ENCODE measurements at regions not wholly inside any gene's neighbourhood (a gene's known extent, or its start where the extent isn't known, plus 50 kb on each side); places are given as distances from the start of the nearest gene placed in this dataset.

DNA sequence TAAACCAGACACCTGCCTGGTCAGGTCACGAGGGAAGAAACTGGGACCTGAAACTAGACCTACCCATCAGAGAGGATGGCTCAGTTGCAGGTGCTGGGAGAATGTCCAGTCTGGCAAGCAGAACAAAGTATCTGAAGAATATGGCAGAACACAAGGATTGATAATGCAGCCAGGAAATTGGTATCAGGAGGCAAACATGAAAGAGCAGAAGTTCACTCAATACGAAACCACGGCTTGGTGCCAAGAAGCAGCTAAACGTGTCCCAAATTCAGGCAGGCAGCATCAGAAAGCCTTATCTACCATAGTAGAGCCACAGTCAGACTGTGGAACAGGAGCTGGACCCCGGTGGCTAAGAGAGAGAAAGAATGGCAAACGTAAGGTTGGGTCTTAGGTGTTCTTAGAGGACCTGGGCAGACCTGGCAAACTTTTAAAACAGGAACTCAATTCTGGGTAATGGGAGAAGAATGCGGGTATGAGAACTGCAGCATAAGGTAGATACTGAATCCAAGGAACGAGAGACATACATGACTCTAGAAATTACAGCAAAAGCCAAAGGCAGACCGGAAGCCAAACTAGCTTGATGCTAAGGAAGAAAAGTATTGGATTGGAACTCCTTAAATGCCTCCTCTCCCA is 169.0 kb upstream of the NECTIN3 start:
- DNase-seq: no peak
- Histone ChIP-seq H3K27ac (no peak overlapping the region), H3K36me3 (replicated peaks in 1 of 2) (no peaks in the 10 kb centered on the region), H3K9me3 (replicated peaks in 1 of 3) (no peaks in the 10 kb centered on the region), H3K4me1 (replicated peaks in 1 of 2) (no peaks in the 10 kb centered on the region), H3K4me3 (no peak overlapping the region), H3K27me3 (no peaks in the 10 kb centered on the region)
- intact Hi-C loops (cut with DNase I): no loop called here
- WGBS, 4 donors: 73 to 83% (median 79%) methylated on average over 9 of the region's 9 CpGs
- TF ChIP-seq, protein P1, sequence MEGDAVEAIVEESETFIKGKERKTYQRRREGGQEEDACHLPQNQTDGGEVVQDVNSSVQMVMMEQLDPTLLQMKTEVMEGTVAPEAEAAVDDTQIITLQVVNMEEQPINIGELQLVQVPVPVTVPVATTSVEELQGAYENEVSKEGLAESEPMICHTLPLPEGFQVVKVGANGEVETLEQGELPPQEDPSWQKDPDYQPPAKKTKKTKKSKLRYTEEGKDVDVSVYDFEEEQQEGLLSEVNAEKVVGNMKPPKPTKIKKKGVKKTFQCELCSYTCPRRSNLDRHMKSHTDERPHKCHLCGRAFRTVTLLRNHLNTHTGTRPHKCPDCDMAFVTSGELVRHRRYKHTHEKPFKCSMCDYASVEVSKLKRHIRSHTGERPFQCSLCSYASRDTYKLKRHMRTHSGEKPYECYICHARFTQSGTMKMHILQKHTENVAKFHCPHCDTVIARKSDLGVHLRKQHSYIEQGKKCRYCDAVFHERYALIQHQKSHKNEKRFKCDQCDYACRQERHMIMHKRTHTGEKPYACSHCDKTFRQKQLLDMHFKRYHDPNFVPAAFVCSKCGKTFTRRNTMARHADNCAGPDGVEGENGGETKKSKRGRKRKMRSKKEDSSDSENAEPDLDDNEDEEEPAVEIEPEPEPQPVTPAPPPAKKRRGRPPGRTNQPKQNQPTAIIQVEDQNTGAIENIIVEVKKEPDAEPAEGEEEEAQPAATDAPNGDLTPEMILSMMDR (IDR thresholded peaks at IDR 0.05): no peak
- TF ChIP-seq POLR2A (IDR thresholded peaks at IDR 0.05): no peak

DNA sequence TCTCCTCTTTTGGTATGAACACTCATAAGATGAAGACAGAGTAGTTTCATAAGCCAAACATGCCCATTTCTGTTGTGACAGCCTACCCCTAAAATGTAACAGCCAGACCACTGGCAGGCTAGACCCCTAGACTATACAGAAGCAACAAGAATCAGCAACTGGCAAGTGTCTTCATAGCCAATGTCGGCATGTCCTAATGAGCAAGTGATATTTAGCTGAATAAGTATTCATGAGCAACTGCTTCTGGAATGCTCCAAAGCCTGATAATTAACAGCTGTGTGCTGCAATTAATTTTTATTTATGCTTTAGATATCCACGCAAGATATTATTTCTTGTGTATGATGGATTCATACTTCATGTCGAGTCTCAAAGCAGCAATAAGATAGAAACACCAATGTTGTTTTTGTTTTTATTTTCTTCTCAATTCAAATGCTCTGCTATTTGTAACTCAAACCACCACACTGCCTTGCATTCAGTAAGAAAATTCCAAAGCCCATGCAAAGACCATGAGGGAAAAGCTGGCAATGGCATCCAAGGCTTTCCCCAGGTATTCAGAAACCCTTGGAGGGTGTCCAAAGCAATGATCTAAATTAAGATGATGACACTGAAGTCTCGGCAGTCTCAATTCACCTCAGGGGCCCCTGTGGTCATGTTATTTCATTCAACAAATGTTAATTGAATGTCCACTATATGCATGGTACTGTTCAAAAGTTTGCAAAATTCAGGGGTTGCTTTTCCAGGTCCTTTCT is 167.7 kb upstream of the NECTIN3 start:
- no peak for TF ChIP-seq POLR2A (IDR thresholded peaks at IDR 0.05)
- TF ChIP-seq, protein P1 (IDR thresholded peaks at IDR 0.05): no peak
- no peak overlapping the region for H3K27ac ChIP-seq
- DNase-seq: no peak
- no peaks in the 10 kb centered on the region for H3K36me3 ChIP-seq (replicated peaks in 1 of 2)
- intact Hi-C loops (cut with DNase I): no loop called here
- no peaks in the 10 kb centered on the region for H3K9me3 ChIP-seq (replicated peaks in 1 of 3)
- no peak overlapping the region for H3K4me3 ChIP-seq
- WGBS, 4 donors: 64 to 80% (median 72%) methylated on average over 4 of the region's 4 CpGs
- H3K27me3 ChIP-seq: no peaks in the 10 kb centered on the region
- no peaks in the 10 kb centered on the region for H3K4me1 ChIP-seq (replicated peaks in 1 of 2)

DNA sequence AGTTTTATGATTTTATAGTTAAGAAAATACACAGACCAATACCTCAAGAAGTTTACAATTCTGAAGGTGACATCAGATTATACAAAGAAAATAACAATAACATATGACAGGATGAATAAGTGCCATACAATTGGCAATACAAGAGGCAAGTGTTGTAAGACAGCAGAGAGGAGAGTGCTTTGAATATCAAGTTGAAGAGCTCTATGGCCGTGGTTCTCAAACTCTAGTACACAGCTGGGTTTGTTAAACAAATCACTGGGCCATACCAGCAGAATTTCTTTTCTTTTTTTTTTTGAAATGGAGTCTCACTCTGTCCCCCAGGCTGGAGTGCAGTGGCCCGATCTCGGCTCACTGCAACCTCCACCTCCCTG is 167.1 kb upstream of the NECTIN3 start:
- 88 to 95% (median 90%) methylated on average over 3 of the region's 3 CpGs for WGBS, 4 donors
- TF ChIP-seq, protein P1 (IDR thresholded peaks at IDR 0.05): no peak
- TF ChIP-seq POLR2A (IDR thresholded peaks at IDR 0.05): no peak
- Histone ChIP-seq H3K9me3 (replicated peaks in 1 of 3) (no peaks in the 10 kb centered on the region), H3K36me3 (replicated peaks in 1 of 2) (no peaks in the 10 kb centered on the region), H3K4me1 (replicated peaks in 1 of 2) (no peaks in the 10 kb centered on the region), H3K4me3 (no peak overlapping the region), H3K27ac (no peak overlapping the region), H3K27me3 (no peaks in the 10 kb centered on the region)
- intact Hi-C loops (cut with DNase I): no loop called here
- no peak for DNase-seq

DNA sequence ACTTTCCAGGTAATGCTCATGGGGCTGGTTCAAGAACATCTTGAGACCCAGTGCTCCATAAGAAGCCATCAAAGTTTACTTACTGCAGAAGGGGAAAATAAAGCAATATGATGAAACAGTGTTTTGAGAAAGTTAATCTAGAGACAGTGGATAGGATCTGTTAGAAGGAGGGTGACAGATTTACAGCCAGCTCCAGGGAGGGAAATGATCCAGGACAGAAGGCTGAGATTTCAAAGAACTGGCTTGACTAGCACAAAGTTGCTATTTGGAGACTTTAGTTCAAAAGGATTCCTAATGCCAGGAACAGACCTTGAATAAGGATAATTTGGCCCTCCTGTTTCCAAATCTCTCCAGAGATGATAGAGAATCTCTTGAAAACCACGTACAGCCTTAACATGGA is 166.5 kb upstream of the NECTIN3 start:
- WGBS, 4 donors: 52 to 81% (median 55%) methylated on average over 1 of the region's 1 CpG
- intact Hi-C loops (cut with DNase I): no loop called here
- Histone ChIP-seq H3K9me3 (replicated peaks in 1 of 3) (no peaks in the 10 kb centered on the region), H3K27me3 (no peaks in the 10 kb centered on the region), H3K36me3 (replicated peaks in 1 of 2) (no peaks in the 10 kb centered on the region), H3K4me1 (replicated peaks in 1 of 2) (no peaks in the 10 kb centered on the region), H3K27ac (no peak overlapping the region), H3K4me3 (no peak overlapping the region)
- TF ChIP-seq, protein P1 (IDR thresholded peaks at IDR 0.05): no peak
- TF ChIP-seq POLR2A (IDR thresholded peaks at IDR 0.05): no peak
- DNase-seq: no peak
